ENCODE measurements at regions not wholly inside any gene's neighbourhood (a gene's known extent, or its start where the extent isn't known, plus 50 kb on each side); places are given as distances from the start of the nearest gene placed in this dataset.

- peaks cover 0 to 5% of the 10 kb centered on the region in 2 donors for H3K4me1 ChIP-seq (ENCODE audit: control insufficient read depth in 2 of 2, insufficient read depth in 2 of 2, low read length in 2 of 2)
- no peak overlapping the region for H3K4me3 ChIP-seq (ENCODE audit: low read length in 2 of 2)
- no peak overlapping the region for H3K27ac ChIP-seq (ENCODE audit: low read depth in 1 of 2, low read length in 1 of 2)
- H3K27me3 ChIP-seq (ENCODE audit: control insufficient read depth in 2 of 2, insufficient read depth in 1 of 2, low read length in 1 of 2), result no peaks in the 10 kb centered on the region
- no peaks in the 10 kb centered on the region for H3K36me3 ChIP-seq (ENCODE audit: control insufficient read depth in 2 of 2, insufficient read depth in 2 of 2, low read length in 1 of 2)
- DNase-seq (ENCODE audit: low read depth in 6 of 9, low spot score in 9 of 9), result no peak
- no peaks in the 10 kb centered on the region for H3K9me3 ChIP-seq (ENCODE audit: control insufficient read depth in 2 of 2, insufficient read depth in 1 of 2, low read length in 1 of 2)
- 94% methylated on average over 5 of the region's 5 CpGs for WGBS
Observed at GRCh38 chr14:65344011-65344410, 68.5 kb upstream of the FUT8 start.

- Histone ChIP-seq H3K4me1 (ENCODE audit: control insufficient read depth in 2 of 2, insufficient read depth in 2 of 2, low read length in 2 of 2) (peaks cover 0 to 5% of the 10 kb centered on the region in 2 donors), H3K36me3 (ENCODE audit: control insufficient read depth in 2 of 2, insufficient read depth in 2 of 2, low read length in 1 of 2) (no peaks in the 10 kb centered on the region), H3K4me3 (ENCODE audit: low read length in 2 of 2) (no peak overlapping the region), H3K27me3 (ENCODE audit: control insufficient read depth in 2 of 2, insufficient read depth in 1 of 2, low read length in 1 of 2) (no peaks in the 10 kb centered on the region), H3K27ac (ENCODE audit: low read depth in 1 of 2, low read length in 1 of 2) (no peak overlapping the region), H3K9me3 (ENCODE audit: control insufficient read depth in 2 of 2, insufficient read depth in 1 of 2, low read length in 1 of 2) (no peaks in the 10 kb centered on the region)
- no peak for DNase-seq (ENCODE audit: low read depth in 6 of 9, low spot score in 9 of 9)
- WGBS, result 94% methylated on average over 3 of the region's 3 CpGs
Observed at GRCh38 chr14:65345266-65345665, 67.3 kb upstream of the FUT8 start.

- DNase-seq (ENCODE audit: low read depth in 6 of 9, low spot score in 9 of 9), result no peak
- Histone ChIP-seq H3K9me3 (ENCODE audit: control insufficient read depth in 2 of 2, insufficient read depth in 1 of 2, low read length in 1 of 2) (no peaks in the 10 kb centered on the region), H3K27ac (ENCODE audit: low read depth in 1 of 2, low read length in 1 of 2) (no peak overlapping the region), H3K4me1 (ENCODE audit: control insufficient read depth in 2 of 2, insufficient read depth in 2 of 2, low read length in 2 of 2) (peaks cover 0 to 5% of the 10 kb centered on the region in 2 donors), H3K27me3 (ENCODE audit: control insufficient read depth in 2 of 2, insufficient read depth in 1 of 2, low read length in 1 of 2) (no peaks in the 10 kb centered on the region), H3K4me3 (ENCODE audit: low read length in 2 of 2) (no peak overlapping the region), H3K36me3 (ENCODE audit: control insufficient read depth in 2 of 2, insufficient read depth in 2 of 2, low read length in 1 of 2) (no peaks in the 10 kb centered on the region)
- WGBS, result 77% methylated on average over 5 of the region's 5 CpGs
Observed at GRCh38 chr14:65346474-65346873, 66.1 kb upstream of the FUT8 start.

- Histone ChIP-seq H3K36me3 (ENCODE audit: control insufficient read depth in 2 of 2, insufficient read depth in 2 of 2, low read length in 1 of 2) (no peaks in the 10 kb centered on the region), H3K27ac (ENCODE audit: low read depth in 1 of 2, low read length in 1 of 2) (no peak overlapping the region), H3K27me3 (ENCODE audit: control insufficient read depth in 2 of 2, insufficient read depth in 1 of 2, low read length in 1 of 2) (no peaks in the 10 kb centered on the region), H3K9me3 (ENCODE audit: control insufficient read depth in 2 of 2, insufficient read depth in 1 of 2, low read length in 1 of 2) (no peaks in the 10 kb centered on the region), H3K4me3 (ENCODE audit: low read length in 2 of 2) (no peak overlapping the region), H3K4me1 (ENCODE audit: control insufficient read depth in 2 of 2, insufficient read depth in 2 of 2, low read length in 2 of 2) (peaks cover 0 to 5% of the 10 kb centered on the region in 2 donors)
- WGBS, result 51% methylated on average over 5 of the region's 5 CpGs
- no peak for DNase-seq (ENCODE audit: low read depth in 6 of 9, low spot score in 9 of 9)
Observed at GRCh38 chr14:65346895-65347294, 65.6 kb upstream of the FUT8 start.

- Histone ChIP-seq H3K4me1 (ENCODE audit: control insufficient read depth in 2 of 2, insufficient read depth in 2 of 2, low read length in 2 of 2) (peaks cover 0 to 5% of the 10 kb centered on the region in 2 donors), H3K36me3 (ENCODE audit: control insufficient read depth in 2 of 2, insufficient read depth in 2 of 2, low read length in 1 of 2) (no peaks in the 10 kb centered on the region), H3K27me3 (ENCODE audit: control insufficient read depth in 2 of 2, insufficient read depth in 1 of 2, low read length in 1 of 2) (no peaks in the 10 kb centered on the region), H3K9me3 (ENCODE audit: control insufficient read depth in 2 of 2, insufficient read depth in 1 of 2, low read length in 1 of 2) (no peaks in the 10 kb centered on the region), H3K27ac (ENCODE audit: low read depth in 1 of 2, low read length in 1 of 2) (no peak overlapping the region), H3K4me3 (ENCODE audit: low read length in 2 of 2) (no peak overlapping the region)
- 96% methylated on average over 3 of the region's 3 CpGs for WGBS
- no peak for DNase-seq (ENCODE audit: low read depth in 6 of 9, low spot score in 9 of 9)
Observed at GRCh38 chr14:65348137-65348536, 64.4 kb upstream of the FUT8 start.

GRCh38 chr14:65349100-65349499 is 63.4 kb upstream of the FUT8 start:
- H3K27ac ChIP-seq (ENCODE audit: low read depth in 1 of 2, low read length in 1 of 2), result no peak overlapping the region
- DNase-seq (ENCODE audit: low read depth in 6 of 9, low spot score in 9 of 9), result no peak
- peaks cover 0 to 5% of the 10 kb centered on the region in 2 donors for H3K4me1 ChIP-seq (ENCODE audit: control insufficient read depth in 2 of 2, insufficient read depth in 2 of 2, low read length in 2 of 2)
- no peaks in the 10 kb centered on the region for H3K27me3 ChIP-seq (ENCODE audit: control insufficient read depth in 2 of 2, insufficient read depth in 1 of 2, low read length in 1 of 2)
- H3K4me3 ChIP-seq (ENCODE audit: low read length in 2 of 2), result no peak overlapping the region
- H3K9me3 ChIP-seq (ENCODE audit: control insufficient read depth in 2 of 2, insufficient read depth in 1 of 2, low read length in 1 of 2), result no peaks in the 10 kb centered on the region
- WGBS, result 87% methylated on average over 4 of the region's 4 CpGs
- H3K36me3 ChIP-seq (ENCODE audit: control insufficient read depth in 2 of 2, insufficient read depth in 2 of 2, low read length in 1 of 2), result no peaks in the 10 kb centered on the region

GRCh38 chr14:65351493-65352194 is 60.9 kb upstream of the FUT8 start:
- H3K27me3 ChIP-seq (ENCODE audit: control insufficient read depth in 2 of 2, insufficient read depth in 1 of 2, low read length in 1 of 2), result no peaks in the 10 kb centered on the region

GRCh38 chr14:65352964-65353530 is 59.5 kb upstream of the FUT8 start:
- H3K9me3 ChIP-seq (ENCODE audit: control insufficient read depth in 2 of 2, insufficient read depth in 1 of 2, low read length in 1 of 2), result no peaks in the 10 kb centered on the region
- H3K36me3 ChIP-seq (ENCODE audit: control insufficient read depth in 2 of 2, insufficient read depth in 2 of 2, low read length in 1 of 2), result no peaks in the 10 kb centered on the region
- H3K27me3 ChIP-seq (ENCODE audit: control insufficient read depth in 2 of 2, insufficient read depth in 1 of 2, low read length in 1 of 2), result no peaks in the 10 kb centered on the region
- H3K4me1 ChIP-seq (ENCODE audit: control insufficient read depth in 2 of 2, insufficient read depth in 2 of 2, low read length in 2 of 2), result peaks cover 3 to 12% of the 10 kb centered on the region in 2 donors
- H3K27ac ChIP-seq (ENCODE audit: low read depth in 1 of 2, low read length in 1 of 2), result no peak overlapping the region
- 95% methylated on average over 2 of the region's 2 CpGs for WGBS
- no peak for DNase-seq (ENCODE audit: low read depth in 6 of 9, low spot score in 9 of 9)
- no peak overlapping the region for H3K4me3 ChIP-seq (ENCODE audit: low read length in 2 of 2)

More at GRCh38 chr14:65351493-65352194, 60.9 kb upstream of the FUT8 start:
- H3K9me3 ChIP-seq (ENCODE audit: control insufficient read depth in 2 of 2, insufficient read depth in 1 of 2, low read length in 1 of 2), result no peaks in the 10 kb centered on the region
- no peak overlapping the region for H3K27ac ChIP-seq (ENCODE audit: low read depth in 1 of 2, low read length in 1 of 2)
- peaks cover 1 to 9% of the 10 kb centered on the region in 2 donors for H3K4me1 ChIP-seq (ENCODE audit: control insufficient read depth in 2 of 2, insufficient read depth in 2 of 2, low read length in 2 of 2)
- H3K4me3 ChIP-seq (ENCODE audit: low read length in 2 of 2), result no peak overlapping the region
- H3K36me3 ChIP-seq (ENCODE audit: control insufficient read depth in 2 of 2, insufficient read depth in 2 of 2, low read length in 1 of 2), result no peaks in the 10 kb centered on the region
- DNase-seq (ENCODE audit: low read depth in 6 of 9, low spot score in 9 of 9), result no peak
- 96% methylated on average over 6 of the region's 6 CpGs for WGBS

GRCh38 chr14:65354131-65354530 is 58.4 kb upstream of the FUT8 start:
- peaks cover 3 to 12% of the 10 kb centered on the region in 2 donors for H3K4me1 ChIP-seq (ENCODE audit: control insufficient read depth in 2 of 2, insufficient read depth in 2 of 2, low read length in 2 of 2)
- DNase-seq (ENCODE audit: low read depth in 6 of 9, low spot score in 9 of 9), result no peak

More at GRCh38 chr14:65354131-65354530, 58.4 kb upstream of the FUT8 start:
- no peak overlapping the region for H3K4me3 ChIP-seq (ENCODE audit: low read length in 2 of 2)
- no peaks in the 10 kb centered on the region for H3K27me3 ChIP-seq (ENCODE audit: control insufficient read depth in 2 of 2, insufficient read depth in 1 of 2, low read length in 1 of 2)
- peak overlapping the region in 1 of 2 donors; percentile 8 for H3K27ac ChIP-seq (ENCODE audit: low read depth in 1 of 2, low read length in 1 of 2)
- WGBS, result 94% methylated on average over 3 of the region's 3 CpGs
- no peaks in the 10 kb centered on the region for H3K9me3 ChIP-seq (ENCODE audit: control insufficient read depth in 2 of 2, insufficient read depth in 1 of 2, low read length in 1 of 2)
- no peaks in the 10 kb centered on the region for H3K36me3 ChIP-seq (ENCODE audit: control insufficient read depth in 2 of 2, insufficient read depth in 2 of 2, low read length in 1 of 2)

All from thymus (tissue), 11 donors.